HUDEP-2 (cell line): ENCODE measurements at regions not wholly inside any gene's neighbourhood (a gene's known extent, or its start where the extent isn't known, plus 50 kb on each side); places are given as distances from the start of the nearest gene placed in this dataset.
"Not testable (repeated sequence)": the region's sequence is repeated elsewhere in the genome, so short reads cannot be mapped to it uniquely, and the experiment has no call there.

Experiments
- DNase-seq, 76 experiments: peaks; one replicate each; lab custom pipeline; 2025; ENCODE audit not compliant: unreplicated experiment in 76 of 76; lab: John Stamatoyannopoulos, UW

- DNase-seq: no peak
These were observed 142.9 kb downstream of the SHOX start for GRCh38 chrX:773292-774025.

- DNase-seq: no peak
These were observed 140.9 kb downstream of the SHOX start for GRCh38 chrX:771536-771935.

DNA sequence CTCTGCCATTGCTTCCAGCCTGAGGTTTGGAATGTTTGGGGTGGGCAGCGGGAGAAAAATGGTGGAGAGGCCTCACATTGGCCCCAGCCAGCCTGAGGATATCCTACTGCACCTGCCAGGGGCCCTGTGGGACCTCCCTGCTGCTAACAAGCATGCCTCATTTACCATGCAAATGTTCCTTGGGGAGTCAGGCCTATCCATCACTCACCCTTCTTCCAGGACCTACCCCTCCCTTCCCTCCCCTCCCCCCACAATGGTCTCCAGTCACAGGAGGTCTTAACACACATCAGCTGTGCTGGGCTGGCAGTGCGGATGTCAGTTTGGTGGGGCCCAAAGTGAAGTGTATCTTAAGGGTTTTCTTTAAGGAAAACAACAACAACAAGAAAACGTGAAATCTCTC is 139.2 kb downstream of the SHOX start:
- no peak for DNase-seq

DNA sequence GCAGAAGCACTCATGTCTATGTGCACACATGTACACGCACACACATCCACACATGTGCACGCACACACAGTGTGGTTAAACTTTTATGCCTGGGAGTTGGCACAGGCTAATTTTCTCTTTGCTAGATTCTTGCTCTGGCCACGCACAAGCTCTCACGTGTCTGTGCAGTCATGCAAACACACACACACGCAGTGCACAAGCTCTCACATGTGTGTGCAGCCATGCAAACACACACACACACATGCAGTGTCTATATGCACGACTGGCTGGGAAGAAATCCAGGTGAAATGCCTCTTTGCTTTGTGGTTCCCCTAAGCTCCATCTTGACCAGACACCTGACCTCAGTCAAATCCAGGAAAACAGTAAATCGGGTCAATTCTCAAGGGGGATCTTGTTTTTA is 138.0 kb downstream of the SHOX start:
- DNase-seq: no peak

DNA sequence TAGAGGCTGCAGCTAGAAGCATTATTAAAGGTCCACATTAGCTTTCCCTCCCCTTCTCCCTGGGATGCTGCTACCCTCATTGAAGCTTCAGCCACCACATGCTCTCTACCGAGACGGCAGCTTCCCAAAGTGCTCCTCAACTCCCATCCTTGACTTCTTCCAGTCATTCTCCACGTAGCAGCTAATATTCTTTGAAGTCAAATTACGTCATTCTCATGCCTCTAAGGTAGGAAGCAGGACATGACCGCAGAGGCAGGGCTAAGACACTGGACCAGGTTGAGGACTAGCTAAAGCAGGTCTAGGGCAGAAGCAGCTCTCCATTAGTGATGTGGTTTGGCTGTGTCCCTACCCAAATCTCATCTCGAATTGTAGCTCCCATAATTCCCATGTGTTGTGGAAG is 128.3 kb downstream of the SHOX start:
- no peak for DNase-seq

GRCh38 chrX:750812-751211 is 120.2 kb downstream of the SHOX start:
- no peak for DNase-seq

- DNase-seq: no peak
These were observed 119.7 kb downstream of the SHOX start for GRCh38 chrX:750263-750662.

GRCh38 chrX:747176-747575 is 116.6 kb downstream of the SHOX start:
- no peak for DNase-seq

DNA sequence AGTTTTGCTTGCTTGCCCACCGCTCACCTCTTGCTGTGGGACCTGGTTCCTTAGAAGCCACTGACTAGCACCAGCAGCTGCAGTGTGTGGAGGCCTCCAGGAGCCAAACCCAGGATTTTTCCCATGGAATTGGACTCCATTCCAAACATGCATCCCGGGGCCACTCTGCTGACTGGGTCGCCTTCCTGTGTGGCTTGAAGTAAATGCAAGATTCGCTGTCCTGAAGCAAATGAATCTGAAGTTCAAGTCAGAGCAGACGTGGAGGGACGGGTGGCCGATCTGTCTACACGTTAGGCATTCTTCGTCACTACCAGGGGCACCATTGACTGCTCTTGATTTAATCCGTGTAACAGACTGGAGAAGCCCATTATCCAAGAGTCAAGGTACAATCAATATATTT is 109.0 kb downstream of the SHOX start:
- no peak for DNase-seq

- not testable (repeated sequence) for DNase-seq
These were observed 106.4 kb downstream of the SHOX start for GRCh38 chrX:737021-737420.

- DNase-seq: no peak
These were observed 103.8 kb downstream of the SHOX start for GRCh38 chrX:734362-734761.

DNA sequence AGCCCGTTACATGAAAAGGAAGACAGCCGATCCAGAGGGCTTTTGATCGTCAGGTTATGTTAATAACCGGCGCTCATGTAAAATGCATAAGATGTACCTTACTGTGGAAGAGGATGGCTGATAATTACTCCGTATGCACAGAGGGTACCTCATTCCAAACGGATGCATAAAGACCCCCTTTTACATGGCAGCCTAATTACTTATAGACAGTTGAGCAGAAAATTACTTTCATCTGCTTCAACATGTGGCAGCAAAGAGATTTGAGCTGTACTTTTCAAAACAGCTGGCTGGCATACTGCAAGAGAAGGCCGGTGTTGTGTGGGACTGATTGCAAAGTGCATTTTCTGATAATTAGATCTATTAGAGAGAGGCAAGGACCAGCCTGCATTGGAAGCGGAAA is 103.4 kb downstream of the SHOX start:
- DNase-seq: no peak

GRCh38 chrX:729583-730409 is 99.2 kb downstream of the SHOX start:
- DNase-seq: no peak

DNA sequence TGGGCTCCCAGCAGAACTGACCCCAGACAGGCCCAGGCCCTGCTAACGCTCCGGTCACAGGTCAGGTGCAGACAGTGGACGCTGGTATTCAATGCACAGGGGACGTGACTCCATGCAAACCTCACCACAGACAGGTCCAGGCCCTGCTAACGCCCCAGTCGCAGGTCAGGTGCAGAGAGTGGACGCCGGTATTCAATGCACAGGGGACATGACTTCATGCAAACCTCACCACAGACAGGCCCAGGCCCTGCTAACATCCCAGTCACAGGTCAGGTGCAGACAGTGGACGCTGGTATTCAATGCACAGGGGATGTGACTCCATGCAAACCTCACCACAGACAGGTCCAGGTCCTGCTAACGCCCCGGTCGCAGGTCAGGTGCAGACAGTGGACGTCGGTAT is 98.5 kb downstream of the SHOX start:
- DNase-seq: not testable (repeated sequence)

DNA sequence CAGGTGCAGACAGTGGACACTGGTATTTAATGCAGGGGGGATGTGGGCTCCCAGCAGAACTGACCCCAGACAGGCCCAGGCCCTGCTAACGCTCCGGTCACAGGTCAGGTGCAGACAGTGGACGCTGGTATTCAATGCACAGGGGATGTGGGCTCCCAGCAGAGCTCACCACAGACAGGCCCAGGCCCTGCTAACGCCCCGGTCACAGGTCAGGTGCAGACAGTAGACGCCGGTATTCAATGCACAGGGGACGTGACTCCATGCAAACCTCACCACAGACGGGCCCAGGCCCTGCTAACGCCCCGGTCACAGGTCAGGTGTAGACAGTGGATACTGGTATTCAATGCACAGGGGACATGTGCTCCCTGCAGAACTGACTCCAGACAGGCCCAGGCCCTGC is 98.0 kb downstream of the SHOX start:
- not testable (repeated sequence) for DNase-seq

DNA sequence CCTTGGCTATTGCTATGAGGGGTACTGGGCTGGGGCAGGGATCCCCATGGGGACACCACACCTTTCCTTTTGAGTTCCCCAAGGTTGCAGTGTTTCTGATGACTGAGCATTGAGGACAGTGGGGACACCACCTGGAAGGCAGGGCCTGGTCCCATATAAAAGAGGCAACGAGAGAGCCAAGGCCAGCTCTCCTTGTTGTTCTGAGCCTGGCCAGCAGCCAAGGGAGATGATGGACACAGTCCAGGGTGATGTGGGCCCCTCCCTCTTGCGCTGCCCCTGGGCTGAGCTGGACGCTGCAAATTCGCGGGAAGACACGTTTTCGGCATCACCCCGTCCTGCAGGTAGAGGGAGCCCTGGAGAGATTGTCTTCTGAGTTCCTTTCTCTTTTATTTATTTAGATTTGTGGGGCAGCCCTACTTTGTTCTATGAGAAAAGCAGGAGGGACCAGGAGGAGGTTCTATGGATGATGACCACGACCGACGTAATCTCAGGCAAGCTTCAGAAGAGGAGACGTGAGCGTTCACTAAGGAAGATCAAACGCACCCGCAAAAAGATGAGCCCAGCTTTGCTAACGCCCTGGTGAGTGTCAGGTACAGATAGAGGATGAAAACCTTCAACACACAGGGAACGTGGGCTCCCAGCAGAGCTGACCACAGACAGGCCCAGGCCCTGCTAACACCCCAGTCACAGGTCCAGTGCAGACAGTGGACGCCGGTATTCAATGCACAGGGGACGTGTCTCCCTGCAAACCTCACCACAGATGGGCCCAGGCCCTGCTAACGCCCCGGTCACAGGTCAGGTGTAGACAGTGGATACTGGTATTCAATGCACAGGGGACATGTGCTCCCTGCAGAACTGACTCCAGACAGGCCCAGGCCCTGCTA is 97.4 kb downstream of the SHOX start:
- DNase-seq: no peak

DNA sequence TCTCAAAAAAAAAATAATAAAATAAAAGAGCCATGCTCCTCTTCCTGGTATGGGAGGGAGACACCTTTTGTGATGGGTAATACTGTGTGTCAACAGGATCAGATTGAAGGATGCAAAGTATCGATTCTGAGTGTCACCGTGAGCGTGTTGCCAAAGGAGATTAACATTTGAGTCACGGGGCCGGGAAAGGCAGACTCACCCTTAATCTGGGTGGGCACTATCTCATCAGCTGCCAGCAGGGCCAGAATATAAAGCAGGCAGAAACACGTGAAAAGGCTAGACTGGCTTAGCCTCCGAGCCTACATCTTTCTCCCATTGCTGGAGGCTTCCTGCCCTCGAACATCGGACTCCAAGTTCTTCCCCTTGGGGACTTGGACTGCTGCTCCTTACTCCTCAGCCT is 95.4 kb downstream of the SHOX start:
- DNase-seq: no peak

DNA sequence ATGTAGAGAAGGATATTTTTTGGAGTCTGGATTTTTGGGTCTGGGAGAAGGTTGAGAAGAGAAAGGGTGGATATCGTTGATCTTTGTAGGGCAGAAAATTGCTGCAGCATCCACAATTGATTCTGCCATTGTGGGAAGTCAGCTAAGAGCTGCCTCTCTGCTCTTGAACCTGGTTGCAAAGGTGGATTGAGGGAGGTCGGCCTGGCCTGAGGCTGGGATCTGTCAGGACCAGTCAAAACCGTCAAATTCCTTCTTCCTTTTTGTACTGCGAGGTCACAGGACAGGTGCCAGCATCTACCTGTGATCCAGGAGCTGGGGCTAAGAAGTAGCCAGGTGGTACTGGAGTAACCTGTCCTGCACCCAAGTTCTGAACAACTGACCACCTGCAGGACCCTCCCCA is 93.7 kb downstream of the SHOX start:
- no peak for DNase-seq

GRCh38 chrX:723781-724180 is 93.2 kb downstream of the SHOX start:
- DNase-seq: no peak

DNA sequence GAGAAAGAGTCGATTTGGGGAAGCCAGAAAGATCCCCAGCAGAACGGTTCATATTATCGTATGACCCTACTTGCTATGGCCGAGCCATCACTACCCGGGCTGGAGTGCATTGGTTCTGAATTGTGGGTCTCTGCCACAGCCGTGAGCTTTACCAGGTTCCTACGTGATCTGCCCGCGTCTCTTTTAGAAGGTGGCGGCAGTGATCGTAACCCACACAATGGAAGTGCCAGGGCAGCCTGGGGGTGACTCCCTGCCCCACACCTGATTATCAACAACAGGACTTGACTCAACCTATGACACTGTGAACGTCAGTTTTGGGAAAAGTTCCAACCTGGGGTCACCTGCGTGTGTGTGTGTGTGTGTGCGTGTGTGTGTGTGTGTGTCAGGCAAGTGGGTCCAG is 90.8 kb downstream of the SHOX start:
- DNase-seq: no peak

DNA sequence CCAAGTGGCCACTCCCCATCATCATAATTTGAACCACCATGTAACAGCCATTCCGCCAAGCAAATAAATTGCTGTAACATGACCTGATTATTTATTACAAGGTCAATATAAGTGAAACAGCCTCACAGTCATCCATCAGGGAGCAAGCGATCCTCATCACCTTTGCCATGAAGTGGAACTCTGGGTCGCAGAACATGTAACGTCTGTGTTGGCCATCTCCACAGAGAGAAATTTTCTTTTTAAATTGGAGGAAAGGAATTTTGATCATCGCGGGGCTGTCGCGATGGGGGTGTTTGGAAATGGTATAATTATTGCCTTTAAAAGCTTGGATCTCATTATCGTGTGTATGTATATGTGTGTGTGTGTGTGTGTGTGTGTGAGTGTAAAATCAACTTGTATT is 90.2 kb downstream of the SHOX start:
- DNase-seq: no peak
